Stimulated activated CD4-positive, alpha-beta T cell treated with anti-CD3 and anti-CD28 coated beads, Interleukin-4, amount 100 ng/mL, for 4 hours (primary cell): ENCODE measurements at regions not wholly inside any gene's neighbourhood (a gene's known extent, or its start where the extent isn't known, plus 50 kb on each side); places are given as distances from the start of the nearest gene placed in this dataset.

Experiments
- DNase-seq, 2 experiments: peaks; one replicate each; pipeline ENCODE4 v3.0.0-alpha.2; 2020

DNA sequence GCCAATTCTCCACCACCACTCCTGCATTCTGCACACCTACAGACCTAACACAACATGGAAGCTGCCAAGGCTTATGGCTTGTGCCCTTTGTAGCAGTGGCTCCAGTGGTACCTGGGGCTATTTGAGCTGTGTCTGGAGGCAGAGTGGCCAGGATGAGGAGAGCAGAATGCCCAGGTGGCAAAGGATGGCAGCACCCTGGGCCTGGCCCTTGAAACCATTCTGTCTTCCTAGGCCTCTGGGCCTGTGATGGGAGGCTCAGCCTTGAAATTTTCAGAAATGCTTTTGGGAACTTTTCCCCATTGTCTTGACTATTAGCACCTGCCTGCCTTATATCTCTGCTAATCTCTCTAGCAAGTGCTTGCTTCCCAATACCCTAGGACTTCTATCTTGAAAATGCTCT lies 241.7 kb downstream of the TMEM167A start:
- DNase-seq = no peak

DNA sequence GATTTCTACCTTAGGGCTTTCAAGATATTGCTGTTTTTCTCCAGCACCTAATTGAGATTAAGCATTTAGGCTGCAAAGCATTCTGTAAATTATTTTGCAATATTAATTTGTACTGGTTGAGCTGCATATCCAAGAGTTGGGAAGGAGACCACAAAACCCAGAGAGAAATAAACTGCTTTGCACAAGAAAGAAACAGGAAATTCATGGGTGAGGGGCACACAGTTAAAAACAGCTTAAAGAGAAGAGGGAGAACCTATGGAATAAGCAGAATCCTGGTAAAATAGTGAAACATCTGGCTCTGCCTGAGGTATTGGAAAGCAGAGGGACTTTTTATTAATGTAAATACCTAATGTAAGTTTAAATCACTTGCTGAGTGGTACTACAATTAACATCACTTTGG lies 243.0 kb downstream of the TMEM167A start:
- no peak for DNase-seq

DNA sequence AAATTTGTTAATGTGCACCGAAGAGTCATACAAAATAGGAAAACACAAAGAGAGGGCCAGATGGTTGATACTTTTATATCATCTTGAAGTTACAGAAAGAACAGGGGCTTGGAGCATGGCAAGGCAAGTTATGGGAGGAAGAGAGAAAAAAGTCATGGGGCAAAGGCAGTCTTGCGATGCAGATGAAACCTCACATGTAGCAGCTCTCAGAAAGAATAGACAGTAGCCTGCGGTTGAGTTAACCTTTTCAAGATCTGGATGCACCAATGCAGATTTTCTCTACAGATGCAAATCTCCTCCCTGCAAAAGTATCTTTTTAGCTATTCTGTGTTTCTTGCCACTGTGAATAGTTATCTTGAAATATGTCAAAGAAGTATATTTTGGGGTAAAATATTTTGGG lies 243.9 kb downstream of the TMEM167A start:
- DNase-seq = no peak

DNA sequence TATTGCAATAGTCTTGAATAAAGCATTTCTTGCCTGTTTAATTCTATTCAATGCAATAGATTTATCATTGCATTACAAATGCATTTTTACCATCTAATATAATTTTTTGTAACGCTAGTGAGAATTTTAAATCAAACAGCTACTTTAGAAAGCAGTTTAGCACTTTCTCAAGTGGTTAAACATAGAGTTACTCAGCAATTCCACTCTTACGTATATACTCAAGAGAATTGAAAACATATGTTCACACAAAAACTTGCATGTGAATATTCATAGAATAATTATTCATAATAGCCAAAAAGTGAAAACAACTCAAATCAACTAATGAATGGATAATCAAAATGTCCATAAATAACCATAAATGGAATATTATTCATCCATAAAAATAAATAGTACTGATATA lies 244.7 kb downstream of the TMEM167A start:
- no peak for DNase-seq

DNA sequence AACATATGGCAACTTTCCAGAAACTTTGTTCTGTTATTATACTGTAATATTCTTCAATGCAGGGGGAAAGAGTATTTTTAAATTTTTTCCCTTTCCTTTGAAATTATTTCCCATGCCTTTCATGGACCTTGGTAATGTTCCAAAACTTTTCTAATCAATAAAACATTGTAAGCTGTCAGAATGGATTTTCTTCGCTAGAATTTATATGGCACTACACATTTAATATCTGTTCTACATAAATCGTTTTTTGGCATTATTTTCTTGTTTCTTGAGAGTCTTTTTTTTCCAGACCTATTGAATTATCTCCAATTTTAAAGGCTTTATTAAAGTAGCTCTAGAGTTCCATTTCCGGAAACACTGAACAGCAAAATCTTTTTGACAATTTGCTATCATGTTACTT lies 249.0 kb downstream of the TMEM167A start:
- DNase-seq = no peak

DNA sequence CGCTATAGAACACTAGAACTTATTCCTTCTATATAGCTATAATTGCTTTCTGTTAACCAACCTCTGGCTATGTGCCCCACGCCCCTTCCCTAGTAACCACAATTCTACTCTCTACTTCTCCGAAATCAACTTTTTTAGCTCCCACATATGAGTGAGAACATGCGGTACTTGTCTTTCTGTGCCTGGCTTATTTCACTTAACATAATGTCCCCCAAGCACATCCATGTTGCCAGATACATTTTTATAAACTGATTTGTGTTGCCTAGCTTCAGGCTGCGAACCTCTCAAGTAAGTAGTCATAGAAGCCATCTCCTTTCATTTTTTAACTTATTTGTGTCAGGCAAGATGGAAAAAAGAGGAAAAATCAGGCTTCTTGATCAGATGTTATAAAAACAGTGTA lies 249.5 kb downstream of the TMEM167A start:
- no peak for DNase-seq

DNA sequence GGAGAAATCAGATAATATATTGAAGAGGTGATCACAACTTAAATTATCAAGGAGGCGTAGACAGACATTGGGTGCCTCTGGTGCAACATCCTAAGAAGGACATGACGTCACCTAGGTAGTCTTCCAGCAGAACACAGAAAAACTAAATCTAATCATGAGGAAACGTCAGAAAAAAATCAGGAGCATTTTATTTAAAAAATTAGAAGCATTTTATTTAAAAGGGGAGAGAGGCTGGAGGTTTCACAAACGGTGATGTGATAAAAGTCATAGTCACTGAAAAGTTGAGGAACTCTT lies 254.6 kb downstream of the TMEM167A start:
- DNase-seq = no peak

DNA sequence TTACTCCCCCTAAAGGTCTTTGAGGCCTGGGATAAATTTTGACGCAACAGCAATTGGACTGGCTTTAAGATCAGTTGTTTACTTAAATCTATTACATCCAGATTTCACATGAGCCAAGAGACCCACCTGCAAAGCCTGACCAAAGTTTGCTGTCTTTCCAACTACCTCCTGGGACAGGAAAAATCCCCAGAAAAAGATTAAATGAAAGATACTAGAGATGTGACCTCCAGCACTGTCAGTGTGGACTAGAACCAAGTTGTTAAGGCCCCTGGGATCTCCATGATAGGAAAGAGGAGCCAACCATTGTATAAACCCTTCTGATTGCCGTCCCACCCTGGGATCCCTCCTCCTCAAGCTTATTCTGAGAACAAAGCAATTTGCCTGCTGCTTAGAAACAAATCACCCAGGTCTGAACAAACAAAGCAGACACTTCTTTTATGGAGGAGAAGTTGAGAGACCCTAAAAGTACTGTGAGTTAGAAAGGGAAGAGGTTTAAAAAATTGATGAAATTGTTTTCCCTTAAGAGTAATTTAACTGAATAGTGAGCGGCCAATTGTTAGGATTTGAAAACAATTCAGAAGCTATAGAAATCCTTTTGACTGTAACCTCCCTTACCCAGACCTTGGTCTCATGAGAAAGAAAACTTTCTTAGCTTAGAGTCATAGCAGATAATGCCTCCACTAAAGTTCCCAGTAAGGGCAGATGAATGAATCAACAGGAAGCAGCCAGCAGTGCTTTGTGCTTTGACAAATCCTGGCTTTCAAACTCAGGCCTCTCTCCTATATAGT lies 255.2 kb downstream of the TMEM167A start:
- no peak for DNase-seq

DNA sequence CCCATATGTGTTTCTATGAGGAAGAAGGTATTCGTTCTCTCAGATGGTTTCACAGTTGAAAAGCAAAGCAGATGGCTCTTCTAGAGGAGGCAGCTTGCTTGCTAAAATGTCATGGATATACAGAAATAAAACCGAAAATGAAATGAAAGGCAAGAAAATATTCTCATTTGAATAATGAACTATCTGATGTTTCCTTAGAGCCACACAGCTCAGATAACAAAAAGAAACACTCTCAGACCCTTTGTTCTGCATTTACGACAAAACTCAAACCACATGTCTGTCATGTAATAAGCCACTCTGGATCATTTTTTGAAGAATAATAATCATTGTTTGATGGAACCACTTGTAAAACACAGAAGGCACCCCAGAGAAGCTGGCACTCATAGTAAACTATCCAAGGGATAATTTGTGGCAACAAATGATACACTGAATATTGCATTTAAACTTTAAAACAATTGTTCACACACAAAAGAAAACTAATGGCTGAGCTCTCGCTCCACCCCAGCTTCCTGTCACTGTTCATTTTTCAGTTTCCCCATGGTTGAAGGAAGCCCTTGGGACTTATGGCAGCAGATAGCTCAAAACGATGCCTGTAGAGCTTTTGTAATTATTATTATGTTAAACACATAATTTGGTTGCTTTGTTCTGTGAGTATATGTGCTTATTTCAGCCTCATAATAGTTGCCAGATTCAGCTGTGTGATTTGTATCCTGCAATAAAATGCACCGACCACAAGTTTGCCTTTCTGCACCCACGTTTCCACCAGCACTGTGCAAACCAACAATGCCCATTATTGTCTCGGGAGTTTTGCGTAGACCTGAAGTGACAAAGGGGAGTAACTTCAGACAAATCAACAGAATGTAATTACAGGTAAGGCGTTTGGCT lies 256.0 kb downstream of the TMEM167A start:
- DNase-seq = no peak

DNA sequence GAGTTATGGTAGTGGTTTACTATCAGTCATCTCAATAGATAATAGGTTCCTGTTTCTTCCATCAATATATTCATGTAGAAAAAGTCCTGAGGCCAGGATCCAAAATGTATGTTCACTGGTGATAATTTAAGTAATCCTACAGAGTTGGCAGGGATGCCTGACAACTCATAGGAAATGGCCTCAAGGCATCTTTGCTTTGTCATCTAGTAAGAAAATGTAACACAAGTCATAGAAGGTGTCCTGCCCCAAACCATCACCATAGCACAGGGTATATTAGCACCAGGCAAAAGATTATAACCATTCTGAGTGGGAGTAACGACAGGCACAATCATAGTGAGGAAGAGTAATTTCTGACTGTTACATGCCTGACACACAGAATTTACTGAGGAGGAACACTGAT lies 257.0 kb downstream of the TMEM167A start:
- DNase-seq = no peak

DNA sequence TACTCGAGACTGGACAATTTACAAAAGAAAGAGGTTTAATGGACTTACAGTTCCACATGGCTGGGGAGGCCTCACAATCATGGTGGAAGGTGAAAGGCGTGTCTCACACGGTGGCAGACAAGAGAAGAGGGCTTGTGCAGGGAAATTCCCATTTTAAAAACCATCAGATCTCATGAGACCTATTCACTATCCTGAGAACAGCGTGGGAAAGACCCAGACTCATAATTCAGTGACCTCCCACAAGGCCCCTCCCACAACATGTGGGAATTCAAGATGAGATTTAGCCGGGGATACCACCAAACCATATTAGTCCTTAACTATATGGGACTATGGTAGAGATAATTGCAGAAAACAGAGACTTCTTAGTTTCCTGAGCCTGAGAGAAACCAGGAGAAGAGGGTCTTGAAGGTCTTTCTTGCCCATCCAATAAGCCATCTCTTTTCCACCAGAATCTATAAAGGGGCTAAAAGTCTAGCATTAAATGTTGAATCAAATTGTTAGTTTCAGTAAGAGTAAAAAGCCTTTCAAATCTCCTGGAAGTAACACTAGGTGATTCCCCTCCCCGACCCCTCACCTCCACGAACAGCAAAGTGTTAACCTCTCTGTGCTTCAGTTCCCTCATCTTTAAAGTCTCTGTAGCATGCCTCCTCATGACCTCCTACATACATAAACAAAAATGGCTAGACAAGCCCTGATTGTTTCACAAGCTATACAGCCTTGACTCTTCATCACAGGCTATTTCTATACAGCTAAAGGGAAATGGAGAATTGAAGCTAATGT lies 259.1 kb downstream of the TMEM167A start:
- DNase-seq = no peak

DNA sequence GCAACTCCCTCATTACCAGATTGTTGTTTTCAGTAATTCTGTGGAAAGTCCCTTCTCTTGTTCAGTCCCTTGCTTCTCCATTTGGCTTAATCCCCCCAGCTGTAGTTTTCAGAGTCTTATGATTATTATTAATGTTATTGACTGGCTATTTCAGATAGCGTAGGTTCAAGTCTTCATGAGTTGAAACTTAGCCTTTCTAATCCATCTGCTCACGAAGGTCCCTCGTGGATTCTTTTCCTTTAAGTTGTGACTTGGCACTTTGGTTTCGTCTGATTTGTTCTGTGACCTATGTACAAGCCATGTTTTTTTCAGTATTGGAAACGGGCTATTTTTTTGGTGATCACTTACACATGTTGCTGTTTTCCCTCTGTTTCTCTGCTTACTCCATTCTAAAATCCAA lies 260.3 kb downstream of the TMEM167A start:
- no peak for DNase-seq

DNA sequence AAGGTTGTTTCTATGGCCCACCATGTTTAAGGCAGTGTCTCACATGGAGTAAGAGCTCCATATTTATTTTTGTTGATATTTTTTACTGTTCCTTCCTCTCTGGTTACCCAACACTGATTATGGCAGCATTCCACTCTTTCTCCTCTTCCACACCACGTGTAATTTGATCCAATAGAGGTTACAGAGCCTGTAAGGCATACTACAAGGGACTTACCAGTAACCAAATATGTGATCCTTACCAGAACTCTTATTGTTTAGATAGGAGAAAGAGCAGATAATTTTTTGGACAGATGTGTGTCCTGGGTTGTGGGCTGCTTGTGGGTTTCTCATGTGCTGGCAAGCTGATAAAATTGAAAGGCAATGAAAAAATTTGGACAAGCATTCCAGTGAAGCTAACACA lies 261.3 kb downstream of the TMEM167A start:
- DNase-seq = no peak

DNA sequence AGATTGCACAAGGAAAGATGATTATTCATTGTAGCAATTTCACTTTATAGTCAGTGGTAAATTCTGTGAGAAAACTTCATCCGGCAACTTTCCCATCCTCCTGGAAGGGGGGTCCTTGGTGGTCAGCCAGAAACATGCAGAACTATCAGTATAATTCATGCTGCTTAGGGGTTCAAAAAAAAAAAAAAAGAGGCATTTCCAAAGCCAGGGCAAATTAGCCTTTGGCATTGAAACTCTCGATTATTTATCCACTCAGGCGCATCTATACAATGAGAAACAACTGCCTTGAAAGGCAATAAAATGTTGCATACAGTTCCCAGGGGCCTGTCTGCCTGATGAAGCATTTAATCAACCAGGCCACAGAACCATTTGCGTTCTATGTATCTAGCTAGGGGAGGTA lies 263.3 kb downstream of the TMEM167A start:
- DNase-seq = no peak

DNA sequence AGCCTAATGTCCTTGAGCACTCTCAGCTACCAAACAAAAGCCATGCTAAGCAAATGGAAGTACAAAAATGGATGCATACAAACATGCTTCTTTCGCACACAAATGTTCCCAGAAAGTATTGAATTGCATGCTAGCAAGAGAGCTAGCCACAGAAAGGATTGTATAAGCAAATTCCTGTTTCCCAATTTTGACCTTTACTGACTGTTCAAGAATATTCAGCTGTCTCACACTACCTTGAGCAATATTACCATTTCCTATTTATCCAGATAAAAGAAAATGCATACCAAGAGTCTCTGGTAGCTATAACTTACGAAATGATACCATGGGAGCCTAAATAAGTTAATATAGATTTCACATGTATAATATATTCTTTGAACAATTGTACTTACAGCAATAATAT lies 264.6 kb downstream of the TMEM167A start:
- DNase-seq = no peak

DNA sequence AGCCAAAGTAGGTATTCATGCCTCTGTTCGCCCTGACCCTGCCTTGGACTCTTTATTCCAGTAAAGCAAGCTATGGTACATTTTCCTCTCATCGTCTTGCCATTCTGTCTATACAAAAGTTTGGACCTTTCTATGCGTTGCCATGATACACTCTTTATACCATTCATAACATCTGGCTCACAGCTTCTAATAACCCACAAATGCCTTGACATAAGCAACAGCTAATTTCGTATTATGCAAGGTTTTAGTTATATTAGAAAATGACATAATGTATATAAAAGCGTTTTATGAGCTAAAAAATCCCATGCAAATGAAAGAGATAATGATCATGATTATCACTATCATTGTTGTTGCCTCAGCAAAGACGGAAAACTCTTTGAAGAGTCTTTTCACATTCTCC lies 265.7 kb downstream of the TMEM167A start:
- DNase-seq = no peak

DNA sequence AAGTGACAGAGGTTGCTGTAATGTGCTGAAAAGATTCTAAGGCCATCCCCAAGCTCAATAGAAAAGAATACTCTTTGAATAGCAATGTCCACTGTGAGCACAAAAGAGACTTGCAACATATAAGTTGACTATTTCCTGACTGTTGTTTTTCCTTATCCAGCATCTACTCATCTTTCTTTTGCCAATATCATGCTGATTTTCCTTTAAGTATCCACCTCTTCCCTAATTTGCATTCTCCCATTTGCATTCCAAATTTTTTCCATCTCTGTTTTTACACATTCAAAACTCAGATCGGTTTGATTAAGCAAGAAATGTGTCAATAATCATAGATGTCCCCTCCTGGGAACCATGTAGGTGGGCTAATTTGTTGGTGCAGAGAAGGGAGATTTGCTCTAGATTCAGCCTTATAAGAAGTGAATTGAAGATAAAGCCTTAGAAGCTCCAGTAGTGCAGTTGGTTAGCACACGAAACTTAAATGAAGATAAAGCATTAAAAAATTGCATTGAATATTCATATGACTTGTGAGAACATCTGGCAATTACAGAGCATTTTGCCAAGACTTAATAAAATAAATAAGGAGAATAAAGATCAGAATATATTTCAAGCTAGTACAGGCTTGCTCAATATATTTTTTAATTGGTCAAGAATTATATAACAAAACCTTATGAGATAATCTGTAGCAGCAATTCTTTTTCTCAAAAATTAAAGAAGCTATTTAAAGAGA lies 267.6 kb downstream of the TMEM167A start:
- no peak for DNase-seq

DNA sequence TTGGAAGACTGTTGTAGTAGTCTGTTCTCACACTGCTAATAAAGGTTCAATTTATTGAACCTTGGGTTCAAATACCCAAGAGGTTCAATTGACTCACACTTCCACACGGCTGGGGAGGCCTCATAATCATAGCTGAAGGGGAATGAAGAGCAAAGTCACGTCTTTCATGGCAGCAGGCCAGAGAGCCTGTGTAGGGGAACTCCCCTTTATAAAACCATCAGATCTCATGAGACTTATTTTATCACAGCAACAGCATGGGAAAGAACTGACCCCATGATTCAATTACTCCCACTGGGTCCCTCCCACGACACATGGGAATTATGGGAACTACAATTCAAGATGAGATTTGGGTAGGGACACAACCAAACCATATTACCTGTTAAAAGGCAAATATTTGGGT lies 268.2 kb downstream of the TMEM167A start:
- DNase-seq = no peak

DNA sequence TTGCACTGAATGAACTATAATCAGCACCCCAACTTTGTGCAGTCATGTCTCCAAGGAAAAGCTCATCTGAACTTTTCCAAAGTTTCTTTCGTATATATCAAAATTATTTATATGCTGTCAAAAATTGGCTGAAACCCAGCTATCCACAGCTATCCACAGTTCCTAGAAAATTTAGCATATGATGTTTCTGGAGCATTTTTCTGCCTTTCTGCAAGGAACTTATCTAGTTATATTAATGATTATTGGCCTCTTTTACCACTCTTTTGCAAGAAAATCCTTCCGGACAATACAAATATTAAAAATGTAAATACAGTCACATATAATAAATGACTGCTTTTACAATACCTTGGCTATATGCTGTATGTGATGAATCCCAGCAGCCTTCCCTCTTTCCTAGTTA lies 270.2 kb downstream of the TMEM167A start:
- DNase-seq = no peak

DNA sequence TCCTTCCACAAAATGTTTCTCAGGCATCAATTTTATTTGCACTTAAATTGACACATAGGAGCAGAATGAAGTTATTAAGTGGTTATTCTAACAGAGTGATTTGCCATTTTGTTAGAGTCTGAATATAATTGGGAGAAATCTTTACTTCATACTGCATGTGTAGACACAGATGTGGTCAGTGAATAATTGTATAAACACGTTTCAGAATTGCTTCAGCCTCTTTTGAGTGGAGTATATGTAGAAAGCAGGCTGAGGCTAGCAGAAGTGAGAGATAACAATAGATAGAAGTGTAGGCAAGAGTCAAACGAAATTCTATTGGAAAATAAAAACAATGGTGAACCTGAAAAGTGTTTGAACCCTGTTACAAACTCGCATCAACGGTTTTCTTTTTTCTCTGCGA lies 270.7 kb downstream of the TMEM167A start:
- no peak for DNase-seq

DNA sequence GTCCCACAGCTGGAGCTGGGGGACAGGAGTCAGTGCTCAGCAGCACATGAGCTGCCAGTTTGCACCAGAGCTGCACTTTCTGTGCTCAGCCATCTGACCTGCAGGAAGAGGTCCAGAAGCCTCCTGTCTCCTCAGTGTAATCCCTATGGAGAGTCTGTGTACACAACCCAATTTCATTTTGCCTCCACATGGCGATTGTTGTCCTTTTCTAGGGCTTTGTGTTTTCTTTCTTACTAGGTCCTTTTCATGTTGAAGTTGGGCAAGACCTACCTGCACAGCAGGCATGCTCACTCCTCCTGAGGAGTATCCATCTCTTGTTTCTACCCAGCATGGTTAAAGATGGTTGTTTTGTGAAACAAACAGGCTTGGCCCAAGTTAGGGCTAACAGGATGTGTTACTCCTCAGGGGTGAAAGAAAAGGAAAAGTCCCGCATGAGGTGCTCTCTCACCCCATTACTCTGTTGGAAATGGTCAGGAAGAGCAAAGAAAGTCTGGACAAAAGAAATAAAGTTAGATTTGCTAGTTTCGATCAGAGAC lies 273.0 kb downstream of the TMEM167A start:
- no peak for DNase-seq

DNA sequence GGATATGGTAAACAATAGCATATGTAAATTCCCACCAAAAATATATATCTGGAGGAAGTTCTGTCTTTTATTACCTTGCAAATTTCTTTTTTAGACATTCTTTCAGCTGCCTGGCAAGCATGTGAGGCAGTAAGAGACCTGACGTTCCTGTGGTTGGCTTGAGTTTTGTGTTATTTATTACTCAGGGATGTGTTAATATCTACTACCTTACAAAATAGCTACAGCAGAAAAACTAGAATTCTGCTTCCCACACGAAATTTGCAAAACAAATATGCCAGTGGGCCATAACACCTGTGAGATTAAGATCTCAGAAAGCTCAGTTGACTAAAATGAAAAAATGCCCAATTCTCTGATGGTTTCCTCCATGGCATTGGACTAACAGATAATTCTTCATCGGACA lies 274.2 kb downstream of the TMEM167A start:
- DNase-seq = no peak

DNA sequence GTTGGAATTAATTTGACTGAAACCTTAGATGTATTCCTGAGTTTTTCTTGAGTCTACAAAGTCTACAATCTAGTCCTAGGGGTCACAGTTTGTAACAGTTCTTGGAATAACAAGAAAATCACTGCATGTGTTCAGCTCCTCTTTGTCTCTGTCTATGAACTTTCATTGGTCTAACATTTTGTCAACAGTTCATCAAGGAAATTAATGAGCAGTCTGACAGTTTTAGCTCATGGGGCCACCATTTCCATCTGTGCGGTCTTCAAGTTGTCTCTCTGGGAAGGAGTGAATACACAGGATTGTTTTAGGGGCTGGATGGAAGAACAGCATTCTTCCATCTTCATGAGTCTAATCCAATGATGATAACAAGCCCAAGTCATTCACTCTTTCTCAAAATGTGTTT lies 276.4 kb downstream of the TMEM167A start:
- no peak for DNase-seq
